Brain microvascular endothelial cell (primary cell): ENCODE measurements at regions not wholly inside any gene's neighbourhood (a gene's known extent, or its start where the extent isn't known, plus 50 kb on each side); places are given as distances from the start of the nearest gene placed in this dataset.

Experiments
- DNase-seq: peaks from one replicate; pipeline ENCODE4 v3.0.0-alpha.2; 2020
- H3K27ac ChIP-seq: fragments of 250-450 bp; sonication (Bioruptor Pico); 2 replicates; pipeline ENCODE4 v1.5.1; 2020; ENCODE audit warnings: mild to moderate bottlenecking, moderate library complexity
- H3K27me3 ChIP-seq: fragments of 250-450 bp; sonication (Bioruptor Pico); replicated peaks from 2 replicates; pipeline ENCODE4 v1.5.1; 2020; ENCODE audit warnings: mild to moderate bottlenecking
- H3K36me3 ChIP-seq: fragments of 250-450 bp; sonication (Bioruptor Pico); replicated peaks from 2 replicates; pipeline ENCODE4 v1.5.1; 2020; ENCODE audit warnings: mild to moderate bottlenecking
- H3K4me3 ChIP-seq: 2 replicates; pipeline ENCODE4 v1.5.1; 2011; ENCODE audit warnings: low read depth, mild to moderate bottlenecking, control low read depth, low read length, moderate library complexity
- CTCF ChIP-seq: IDR thresholded peaks from 2 replicates; pipeline ENCODE4 v1.5.1; 2011; ENCODE audit warnings: low read depth, mild to moderate bottlenecking, moderate library complexity, low read length, control low read depth, inconsistent platforms; ENCODE audit errors: missing control alignments
- in situ Hi-C: cut with HindIII; loops from 2 replicates; pipeline ENCODE4 v1.10.0; 2017; ENCODE audit warnings: low sequenced_read_pairs, low pct_ligation_motif_present

- Histone ChIP-seq H3K27ac (no peak overlapping the region), H3K27me3 (no peaks in the 10 kb centered on the region), H3K4me3 (no peak overlapping the region), H3K36me3 (no peaks in the 10 kb centered on the region)
- in situ Hi-C loops, result no loop called here
- DNase-seq, result no peak
- no peak for TF ChIP-seq CTCF
These were observed 1041.1 kb upstream of the GBE1 start for GRCh38 chr3:82802501-82802900.

GRCh38 chr3:82800248-82800647 lies 1038.8 kb upstream of the GBE1 start:
- no peak overlapping the region for H3K4me3 ChIP-seq
- in situ Hi-C loops, result no loop called here
- no peaks in the 10 kb centered on the region for H3K27me3 ChIP-seq
- no peaks in the 10 kb centered on the region for H3K36me3 ChIP-seq
- no peak for TF ChIP-seq CTCF
- H3K27ac ChIP-seq, result no peak overlapping the region
- no peak for DNase-seq

- H3K27me3 ChIP-seq, result no peaks in the 10 kb centered on the region
- no peak for DNase-seq
- in situ Hi-C loops, result no loop called here
- no peaks in the 10 kb centered on the region for H3K36me3 ChIP-seq
- H3K4me3 ChIP-seq, result no peak overlapping the region
- no peak overlapping the region for H3K27ac ChIP-seq
- no peak for TF ChIP-seq CTCF
These were observed 1035.3 kb upstream of the GBE1 start for GRCh38 chr3:82796765-82797164.

GRCh38 chr3:82791241-82791640 lies 1029.8 kb upstream of the GBE1 start:
- no peak for TF ChIP-seq CTCF
- in situ Hi-C loops, result no loop called here
- H3K4me3 ChIP-seq, result no peak overlapping the region
- no peak for DNase-seq
- no peaks in the 10 kb centered on the region for H3K27me3 ChIP-seq
- H3K36me3 ChIP-seq, result no peaks in the 10 kb centered on the region
- no peak overlapping the region for H3K27ac ChIP-seq

- in situ Hi-C loops, result no loop called here
- Histone ChIP-seq H3K27ac (no peak overlapping the region), H3K27me3 (no peaks in the 10 kb centered on the region), H3K36me3 (no peaks in the 10 kb centered on the region), H3K4me3 (no peak overlapping the region)
- DNase-seq, result no peak
- TF ChIP-seq CTCF, result no peak
These were observed 1029.1 kb upstream of the GBE1 start for GRCh38 chr3:82790307-82791097.

GRCh38 chr3:82783194-82783593 lies 1021.7 kb upstream of the GBE1 start:
- H3K4me3 ChIP-seq, result no peak overlapping the region
- H3K36me3 ChIP-seq, result no peaks in the 10 kb centered on the region
- TF ChIP-seq CTCF, result no peak
- in situ Hi-C loops, result no loop called here
- H3K27ac ChIP-seq, result no peak overlapping the region
- H3K27me3 ChIP-seq, result no peaks in the 10 kb centered on the region
- no peak for DNase-seq
